Medulla oblongata (tissue), 1 donor: ENCODE measurements at regions not wholly inside any gene's neighbourhood (a gene's known extent, or its start where the extent isn't known, plus 50 kb on each side); places are given as distances from the start of the nearest gene placed in this dataset.
"Not testable (repeated sequence)": the region's sequence is repeated elsewhere in the genome, so short reads cannot be mapped to it uniquely, and the experiment has no call there.

Experiments
- DNase-seq: peaks from one replicate; pipeline ENCODE4 v3.0.0-alpha.2; 2015; ENCODE audit errors: extremely low spot score

GRCh38 chr7:136419740-136420139 lies 442.6 kb upstream of the MTPN start:
- not testable (repeated sequence) for DNase-seq

- DNase-seq, result no peak
These were observed 435.8 kb upstream of the MTPN start for GRCh38 chr7:136412952-136413351.

GRCh38 chr7:136405931-136406777 lies 429.0 kb upstream of the MTPN start:
- DNase-seq, result peak; percentile 85

GRCh38 chr7:136403591-136403990 lies 426.4 kb upstream of the MTPN start:
- DNase-seq, result no peak

- no peak for DNase-seq
These were observed 423.7 kb upstream of the MTPN start for GRCh38 chr7:136400877-136401276.

GRCh38 chr7:136399385-136399784 lies 422.2 kb upstream of the MTPN start:
- DNase-seq, result no peak

- DNase-seq, result no peak
These were observed 415.7 kb upstream of the MTPN start for GRCh38 chr7:136392856-136393255.

GRCh38 chr7:136391371-136391770 lies 414.2 kb upstream of the MTPN start:
- no peak for DNase-seq

- DNase-seq, result no peak
These were observed 412.8 kb upstream of the MTPN start for GRCh38 chr7:136389933-136390332.

- no peak for DNase-seq
These were observed 409.7 kb upstream of the MTPN start for GRCh38 chr7:136386876-136387275.

GRCh38 chr7:136371409-136371808 lies 394.2 kb upstream of the MTPN start:
- not testable (repeated sequence) for DNase-seq

- no peak for DNase-seq
These were observed 393.0 kb upstream of the MTPN start for GRCh38 chr7:136370137-136370536.

GRCh38 chr7:136369225-136369624 lies 392.1 kb upstream of the MTPN start:
- no peak for DNase-seq

GRCh38 chr7:136359333-136359903 lies 382.3 kb upstream of the MTPN start:
- DNase-seq, result no peak

GRCh38 chr7:136353287-136353686 lies 376.1 kb upstream of the MTPN start:
- no peak for DNase-seq

GRCh38 chr7:136348542-136349192 lies 371.5 kb upstream of the MTPN start:
- no peak for DNase-seq

- no peak for DNase-seq
These were observed 371.0 kb upstream of the MTPN start for GRCh38 chr7:136348142-136348541.

GRCh38 chr7:136347488-136347887 lies 370.3 kb upstream of the MTPN start:
- DNase-seq, result no peak

- no peak for DNase-seq
These were observed 365.1 kb upstream of the MTPN start for GRCh38 chr7:136342251-136342650.

- no peak for DNase-seq
These were observed 362.3 kb upstream of the MTPN start for GRCh38 chr7:136339464-136339863.

- no peak for DNase-seq
These were observed 359.8 kb upstream of the MTPN start for GRCh38 chr7:136336932-136337331.

- DNase-seq, result no peak
These were observed 356.5 kb upstream of the MTPN start for GRCh38 chr7:136333636-136334035.

GRCh38 chr7:136326045-136326609 lies 349.0 kb upstream of the MTPN start:
- DNase-seq, result no peak
